HepG2 (cell line): ENCODE measurements at regions not wholly inside any gene's neighbourhood (a gene's known extent, or its start where the extent isn't known, plus 50 kb on each side); places are given as distances from the start of the nearest gene placed in this dataset.

Experiments used
- ATAC-seq: fragments of 200-7000 bp; cut with Tn5 transposase; 3 replicates; pipeline ENCODE4 v1.9.1; 2020; ENCODE audit warnings: mild to moderate bottlenecking, moderate library complexity
- BruUV-seq: library from RNA; stranded (reverse); fragments of 400-500 nt; replicated peaks from 2 replicates; lab custom pipeline; 2021; lab: Mats Ljungman, UMichigan
- CTCF ChIA-PET: fragments of 300-600 bp; formaldehyde crosslinking; extraction: SDS; loops from one replicate; lab custom pipeline; 2021; ENCODE audit warnings: low total read pairs, inconsistent platforms, low intra/inter-chr PET ratio; lab: Yijun Ruan, JAX
- POLR2A ChIA-PET: fragments of 350-600 bp; sonication (Branson Sonifier 250); formaldehyde crosslinking; loops from one replicate; lab custom pipeline; 2020; ENCODE audit warnings: antibody characterized with exemption, inconsistent platforms; lab: Yijun Ruan, JAX
- DNase-seq: peaks from one replicate; pipeline ENCODE4 v3.0.0-alpha.2; 2015; ENCODE audit warnings: low spot score
- FAIRE-seq: peaks from 3 replicates; lab custom pipeline; 2011; peaks lifted over from hg19 to GRCh38; lab: Jason Lieb, UNC
- H2AFZ ChIP-seq: one replicate; pipeline ENCODE4 v1.6.1; 2011; ENCODE audit warnings: low read length, inconsistent platforms
- H3K27ac ChIP-seq: fragments of 300-600 bp; 3 replicates; pipeline ENCODE4 v1.8.0; 2011; ENCODE audit warnings: mixed run types, mild to moderate bottlenecking, mixed read lengths, low read length, inconsistent platforms; ENCODE audit not compliant: insufficient read depth; ENCODE audit errors: extremely low read length
- H3K27me3 ChIP-seq, 2 experiments: fragments of 200-600 bp in 1 of 2; 2 replicates in 1 of 2; 3 replicates in 1 of 2; pipeline versions ENCODE4 v1.6.0 to v1.8.0; 2011; ENCODE audit warnings: low read length in 2 of 2, mild to moderate bottlenecking in 2 of 2, moderate library complexity in 2 of 2, inconsistent platforms in 1 of 2; ENCODE audit not compliant: insufficient read depth in 2 of 2, control insufficient read depth in 1 of 2
- H3K36me3 ChIP-seq, 2 experiments: fragments of 200-600 bp in 1 of 2; replicated peaks in 1 of 2; 2 replicates in 1 of 2; 3 replicates in 1 of 2; pipeline versions ENCODE4 v1.5.1 to v1.8.0; 2011; ENCODE audit warnings: low read length in 2 of 2, inconsistent platforms in 1 of 2; ENCODE audit not compliant: insufficient read depth in 2 of 2, control insufficient read depth in 1 of 2
- H3K4me1 ChIP-seq: 2 replicates; pipeline ENCODE4 v1.5.1; 2012; ENCODE audit warnings: low read length, inconsistent platforms; ENCODE audit not compliant: insufficient read depth
- H3K4me2 ChIP-seq: 2 replicates; pipeline ENCODE4 v1.6.0; 2011; ENCODE audit warnings: low read depth, low read length, inconsistent platforms
- H3K4me3 ChIP-seq, 3 experiments: fragments of 200-600 bp in 1 of 3; sonication (generic), shearing (Covaris generic) in 1 of 3; replicated peaks in 1 of 3; 2 replicates each; pipeline ENCODE4 v1.5.1; 2011 to 2016; ENCODE audit warnings: low read length in 3 of 3, inconsistent platforms in 2 of 3, low read depth in 2 of 3, mild to moderate bottlenecking in 2 of 3, control low read depth in 1 of 3, mixed read lengths in 1 of 3; ENCODE audit not compliant: insufficient read depth in 1 of 3
- H3K79me2 ChIP-seq: one replicate; pipeline ENCODE4 v1.6.1; 2011; ENCODE audit warnings: low read length, inconsistent platforms; ENCODE audit not compliant: insufficient read depth
- H3K9ac ChIP-seq: 2 replicates; pipeline ENCODE4 v1.6.0; 2011; ENCODE audit warnings: mild to moderate bottlenecking, low read depth, low read length, inconsistent platforms; ENCODE audit not compliant: insufficient read depth
- H3K9me3 ChIP-seq: 2 replicates; pipeline ENCODE4 v1.5.1; 2012; ENCODE audit warnings: mild to moderate bottlenecking, low read length
- H4K20me1 ChIP-seq: 2 replicates; pipeline ENCODE4 v1.6.0; 2011; ENCODE audit warnings: inconsistent platforms, mild to moderate bottlenecking, low read length, moderate library complexity; ENCODE audit not compliant: insufficient read depth
- ESRRA ChIP-seq: sonication (generic); formaldehyde crosslinking; IDR thresholded peaks from 2 replicates; pipeline ENCODE4 v1.5.1; 2020; ENCODE audit warnings: mild to moderate bottlenecking, low read depth, missing genetic modification reagents
- GTF2F1 ChIP-seq: fragments of 150-350 bp; IDR thresholded peaks from 2 replicates; pipeline ENCODE4 v1.6.1; 2014; ENCODE audit warnings: low read length
- HDAC2 ChIP-seq: sonication (generic); formaldehyde crosslinking; IDR thresholded peaks from 2 replicates; pipeline ENCODE4 v1.4.0; 2020; ENCODE audit warnings: missing genetic modification reagents
- HMGXB3 ChIP-seq: sonication (generic); formaldehyde crosslinking; IDR thresholded peaks from 2 replicates; pipeline ENCODE4 v1.4.0; 2020; ENCODE audit warnings: missing genetic modification reagents, borderline replicate concordance
- POGK ChIP-seq: sonication (generic); formaldehyde crosslinking; conservative IDR thresholded peaks from 2 replicates; pipeline ENCODE4 v1.8.0; 2022; ENCODE audit warnings: mild to moderate bottlenecking, moderate library complexity, missing genetic modification reagents
- YEATS4 ChIP-seq: sonication (generic); formaldehyde crosslinking; IDR thresholded peaks from 2 replicates; pipeline ENCODE4 v1.4.0; 2020; ENCODE audit warnings: missing genetic modification reagents, borderline replicate concordance
- ZBTB44 ChIP-seq: sonication (generic); formaldehyde crosslinking; IDR thresholded peaks from 2 replicates; pipeline ENCODE4 v1.4.0; 2020; ENCODE audit warnings: missing genetic modification reagents
- ZHX1 ChIP-seq: sonication (generic); formaldehyde crosslinking; IDR thresholded peaks from 2 replicates; pipeline ENCODE4 v1.8.1; 2022; ENCODE audit warnings: low read depth, mild to moderate bottlenecking, missing genetic modification reagents
- ZNF543 ChIP-seq: sonication (generic); formaldehyde crosslinking; IDR thresholded peaks from 2 replicates; pipeline ENCODE4 v1.4.0; 2020; ENCODE audit warnings: mild to moderate bottlenecking, missing genetic modification reagents
- ZNF629 ChIP-seq: sonication (generic); formaldehyde crosslinking; conservative IDR thresholded peaks from 2 replicates; pipeline ENCODE4 v1.5.0; 2020; ENCODE audit warnings: missing genetic modification reagents
- WGBS: methylation state at CpG from one replicate; pipeline ENCODE4 v1.1.6; 2017; ENCODE audit warnings: low lambda C conversion rate; 5-methylcytosine and 5-hydroxymethylcytosine counted together
- in situ Hi-C: cut with HindIII; loops from 2 replicates; pipeline ENCODE4 v1.10.0; 2017; ENCODE audit warnings: low pct_unique_long_range_greater_than_20kb; ENCODE audit not compliant: extremely low pct_ligation_motif_present
- intact Hi-C: fragments of 100-400 bp; cut with micrococcal nuclease; formaldehyde crosslinking; loops from one replicate; pipeline ENCODE4 v1.10.0; 2022; ENCODE audit not compliant: unreplicated experiment

- no peaks in the 10 kb centered on the region for H4K20me1 ChIP-seq
- CTCF ChIA-PET: no interaction called here
- no peaks in the 10 kb centered on the region for H3K36me3 ChIP-seq
- no peaks in the 10 kb centered on the region for H3K27me3 ChIP-seq
- DNase-seq (no peak), ATAC-seq (no peak), FAIRE-seq (no peak)
- no peaks in the 10 kb centered on the region for H3K79me2 ChIP-seq
- WGBS: 0% methylated on average over 2 of the region's 2 CpGs
- H3K9me3 ChIP-seq: no peaks in the 10 kb centered on the region
- no peak overlapping the region for H3K27ac ChIP-seq
- H2AFZ ChIP-seq: no peak overlapping the region
- H3K4me3 ChIP-seq: no peak overlapping the region
- no peak overlapping the region for H3K9ac ChIP-seq
- BruUV-seq: no TSS peak
- H3K4me1 ChIP-seq: peaks cover 26% of the 10 kb centered on the region
- POLR2A ChIA-PET: no interaction called here
- no peak overlapping the region for H3K4me2 ChIP-seq
- in situ Hi-C loops (no loop called here), intact Hi-C loops (no loop called here)
- TF ChIP-seq GTF2F1 (no peak), YEATS4 (CRISPR knock-in tag) (no peak), ZHX1 (CRISPR knock-in tag) (no peak), ZNF629 (CRISPR knock-in tag) (no peak), HDAC2 (CRISPR knock-in tag) (no peak), ZBTB44 (CRISPR knock-in tag) (no peak), HMGXB3 (no peak), ESRRA (CRISPR knock-in tag) (no peak), POGK (CRISPR knock-in tag) (no peak), ZNF543 (CRISPR knock-in tag) (no peak)
These were observed 163.9 kb upstream of the ELAC2 start for GRCh38 chr17:13181683-13182082.
